Activated T-cell treated with anti-CD3 and anti-CD28 coated beads, Interleukin-2, amount 50 U/mL, for 24 hours (primary cell): ENCODE measurements at regions not wholly inside any gene's neighbourhood (a gene's known extent, or its start where the extent isn't known, plus 50 kb on each side); places are given as distances from the start of the nearest gene placed in this dataset.
"Not testable (repeated sequence)": the region's sequence is repeated elsewhere in the genome, so short reads cannot be mapped to it uniquely, and the experiment has no call there.

Experiments used
- DNase-seq: peaks from one replicate; pipeline ENCODE4 v3.0.0-alpha.2; 2020
- H3K27ac Mint-ChIP-seq: 2 replicates; pipeline ENCODE4 v1.8.0; 2020; ENCODE audit warnings: mild to moderate bottlenecking, mixed read lengths
- H3K27me3 Mint-ChIP-seq: 2 replicates; pipeline ENCODE4 v1.8.0; 2020; ENCODE audit warnings: mixed read lengths
- H3K36me3 Mint-ChIP-seq: 2 replicates; pipeline ENCODE4 v1.8.0; 2020; ENCODE audit warnings: low read depth, mixed read lengths
- H3K4me1 Mint-ChIP-seq: 2 replicates; pipeline ENCODE4 v1.8.0; 2020; ENCODE audit warnings: low read depth, mixed read lengths
- H3K4me3 Mint-ChIP-seq: 2 replicates; pipeline ENCODE4 v1.8.0; 2020; ENCODE audit warnings: mild to moderate bottlenecking, moderate library complexity, mixed read lengths
- H3K9me3 Mint-ChIP-seq: 2 replicates; pipeline ENCODE4 v1.8.0; 2020; ENCODE audit warnings: mixed read lengths

DNA sequence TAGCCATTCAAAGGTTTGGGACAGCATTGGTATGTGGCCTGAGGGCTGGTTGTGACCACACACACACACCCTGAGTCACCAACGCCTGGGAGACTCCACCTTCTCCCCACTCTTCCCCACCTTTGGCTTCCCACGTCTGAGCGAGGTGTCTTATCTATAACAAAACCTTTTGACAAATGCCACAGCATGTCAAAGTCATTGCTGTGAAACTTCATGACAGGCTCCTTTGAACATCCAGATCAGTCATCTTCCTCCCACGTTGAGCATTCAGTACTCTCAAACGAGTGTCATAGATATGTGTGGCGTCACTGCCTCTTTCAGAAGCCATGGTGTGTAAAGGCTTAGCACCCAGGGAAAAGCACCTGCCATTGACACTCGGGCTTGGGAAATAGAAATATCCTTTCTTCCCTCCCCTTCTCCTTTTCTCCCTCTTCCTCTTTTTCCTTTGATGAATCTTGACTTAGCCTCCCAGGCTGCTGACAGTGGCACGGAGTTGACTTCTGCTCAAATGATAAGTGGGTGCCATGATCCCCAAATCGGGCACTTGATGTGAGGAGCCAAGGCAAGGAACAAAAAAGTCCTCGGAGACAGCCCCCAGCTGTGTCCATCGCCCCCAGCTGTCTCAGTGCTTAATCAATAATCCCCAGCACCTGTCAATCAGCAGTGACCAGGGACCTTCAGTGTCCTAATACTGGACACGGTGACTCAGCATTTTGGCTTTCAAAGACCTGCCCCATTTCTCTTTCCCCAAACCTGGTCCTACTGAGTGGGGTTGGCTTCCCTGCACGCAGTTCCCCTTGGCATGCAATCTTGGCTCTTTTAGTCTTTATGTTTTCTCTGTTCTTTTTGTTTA is 114.8 kb downstream of the FGF18 start:
- H3K4me1 Mint-ChIP-seq = peaks cover 7% of the 10 kb centered on the region

DNA sequence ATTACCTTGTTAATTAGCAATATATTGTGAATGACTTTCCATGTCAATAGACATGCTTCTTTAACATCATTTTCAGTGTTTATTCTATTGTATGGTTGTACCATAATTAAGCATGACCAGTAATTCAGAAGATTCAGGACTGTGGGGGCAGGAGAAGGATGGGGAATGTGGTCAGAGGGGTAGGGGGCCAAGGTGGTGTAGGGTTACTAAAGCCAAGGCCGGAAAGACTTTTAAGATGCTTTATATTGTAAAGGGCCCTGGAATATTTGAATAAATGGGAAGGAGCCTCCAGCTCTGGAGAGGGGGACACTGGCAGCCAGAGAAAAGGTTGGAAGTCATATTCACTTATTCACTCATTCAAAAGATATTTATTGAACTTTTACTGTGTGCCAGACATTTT is 115.7 kb downstream of the FGF18 start:
- DNase-seq = no peak
- Mint-ChIP-seq H3K9me3 (no peaks in the 10 kb centered on the region), H3K36me3 (no peaks in the 10 kb centered on the region), H3K27me3 (peaks cover 41% of the 10 kb centered on the region), H3K4me3 (no peak overlapping the region), H3K4me1 (peaks cover 7% of the 10 kb centered on the region), H3K27ac (no peak overlapping the region)

More for the DNA sequence above, 114.8 kb downstream of the FGF18 start:
- H3K27me3 Mint-ChIP-seq = peaks cover 36% of the 10 kb centered on the region
- no peak overlapping the region for H3K4me3 Mint-ChIP-seq
- H3K9me3 Mint-ChIP-seq = no peaks in the 10 kb centered on the region
- no peak overlapping the region for H3K27ac Mint-ChIP-seq
- DNase-seq = no peak
- H3K36me3 Mint-ChIP-seq = no peaks in the 10 kb centered on the region

DNA sequence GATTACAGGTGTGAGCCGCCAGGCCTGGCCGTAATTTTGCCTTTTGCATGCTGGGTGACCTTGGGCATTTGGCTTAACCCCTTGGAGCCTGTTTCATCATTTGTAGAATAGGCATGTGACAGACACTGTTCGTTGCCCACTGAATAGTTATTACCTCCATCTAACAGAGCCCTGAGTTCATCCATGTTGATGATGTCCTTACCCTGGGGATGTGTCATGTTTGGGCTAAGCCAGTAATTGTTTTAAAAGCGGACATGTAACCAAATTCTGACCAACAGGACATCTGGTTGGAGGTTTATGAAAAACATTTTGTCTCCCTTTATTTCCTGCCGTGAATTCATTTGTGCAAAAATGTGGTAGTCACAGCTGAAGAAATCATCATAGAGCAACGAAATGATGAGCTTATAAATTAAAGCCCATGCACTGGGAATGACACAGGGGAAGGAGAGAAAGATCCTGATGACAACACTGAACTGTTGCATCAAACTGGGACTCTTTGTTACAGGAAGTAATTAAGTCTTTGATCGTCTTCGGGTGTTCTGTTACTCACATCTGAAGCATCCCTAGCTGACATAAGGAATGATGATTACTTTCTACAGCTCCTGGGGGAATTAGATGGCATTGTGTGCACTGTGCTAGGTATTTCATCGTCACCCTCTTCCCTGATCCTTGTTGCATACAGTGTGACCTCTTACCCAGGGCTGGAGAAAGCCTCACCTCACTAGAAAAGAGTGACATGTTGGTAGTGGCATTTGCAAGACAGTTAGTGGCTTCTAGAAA is 117.8 kb downstream of the FGF18 start:
- Mint-ChIP-seq H3K36me3 (no peaks in the 10 kb centered on the region), H3K27ac (no peak overlapping the region), H3K4me3 (no peak overlapping the region), H3K4me1 (peaks cover 7% of the 10 kb centered on the region), H3K9me3 (no peaks in the 10 kb centered on the region), H3K27me3 (peaks cover 46% of the 10 kb centered on the region)
- DNase-seq = no peak

DNA sequence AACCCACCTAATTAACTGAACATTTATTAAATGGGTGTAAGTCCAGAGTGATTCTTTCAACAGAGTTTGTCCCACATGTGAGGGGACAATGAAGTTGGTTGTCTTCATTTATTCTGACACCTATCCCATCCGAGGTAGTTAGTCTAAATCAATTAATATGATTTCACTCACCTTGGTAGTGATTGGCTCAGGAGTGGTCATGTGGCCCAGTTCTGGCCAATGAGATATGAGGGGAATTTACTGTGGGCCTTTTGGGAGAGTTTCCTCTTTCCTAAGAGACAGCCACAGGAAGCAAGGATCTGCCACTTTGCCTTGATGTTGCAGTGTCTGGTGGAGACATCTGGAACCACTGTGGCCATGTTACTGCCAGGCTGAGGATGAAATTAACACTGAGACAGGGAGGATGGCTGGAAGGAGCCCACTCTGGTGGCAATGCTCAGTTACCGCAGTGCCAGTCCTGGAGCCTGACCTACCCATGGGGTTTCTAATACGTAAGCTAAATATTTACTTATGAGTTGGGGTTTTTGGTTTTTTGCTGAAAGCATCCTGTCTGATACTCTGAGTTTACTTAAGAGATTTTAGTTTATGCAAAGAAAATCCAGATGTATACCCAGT is 118.6 kb downstream of the FGF18 start:
- DNase-seq = no peak
- Mint-ChIP-seq H3K27me3 (peaks cover 47% of the 10 kb centered on the region), H3K4me1 (peaks cover 7% of the 10 kb centered on the region), H3K4me3 (no peak overlapping the region), H3K27ac (no peak overlapping the region), H3K36me3 (no peaks in the 10 kb centered on the region), H3K9me3 (no peaks in the 10 kb centered on the region)

DNA sequence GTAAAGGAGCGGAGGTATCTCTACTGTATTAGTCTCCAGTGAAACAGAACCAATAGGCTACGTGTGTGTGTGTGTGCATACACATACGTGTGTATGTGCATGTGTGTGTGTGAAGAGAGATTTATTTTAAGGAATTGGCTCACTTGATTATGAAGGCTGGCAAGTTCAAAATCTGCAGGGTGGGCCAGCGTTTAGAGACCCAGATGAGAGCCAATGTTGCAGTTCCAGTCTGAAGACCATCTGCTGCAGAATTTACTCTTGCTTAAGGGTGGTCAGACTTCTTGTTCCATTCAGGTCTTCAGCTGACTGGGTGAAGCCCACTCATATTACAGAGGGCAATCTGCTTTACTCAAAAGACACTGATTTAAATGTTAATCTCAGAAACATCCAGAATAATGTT is 119.2 kb downstream of the FGF18 start:
- Mint-ChIP-seq H3K27ac (no peak overlapping the region), H3K4me1 (peaks cover 7% of the 10 kb centered on the region), H3K36me3 (no peaks in the 10 kb centered on the region), H3K9me3 (no peaks in the 10 kb centered on the region), H3K4me3 (no peak overlapping the region), H3K27me3 (peaks cover 47% of the 10 kb centered on the region)
- no peak for DNase-seq

DNA sequence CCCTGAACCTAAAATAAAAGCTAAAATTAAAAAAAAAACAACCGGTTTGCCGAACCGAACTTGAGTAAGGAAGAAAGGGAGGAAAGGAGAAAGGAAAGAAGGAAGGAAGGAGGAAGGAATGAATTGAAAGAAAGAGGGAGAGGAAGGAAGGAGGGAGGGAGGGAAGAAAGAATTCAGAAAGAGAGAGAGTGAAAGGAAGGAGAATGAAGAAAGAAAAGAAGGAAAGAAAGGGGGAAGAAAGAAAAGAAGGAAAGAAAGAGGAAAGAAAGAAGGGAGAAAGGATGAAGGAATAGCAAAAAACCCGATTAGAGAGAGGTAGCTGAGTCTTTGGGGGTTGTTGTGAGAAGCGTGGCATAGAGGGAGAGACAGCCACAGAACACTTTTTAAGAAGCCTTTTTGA is 121.4 kb downstream of the FGF18 start:
- Mint-ChIP-seq H3K27me3 (peaks cover 44% of the 10 kb centered on the region), H3K9me3 (no peaks in the 10 kb centered on the region), H3K27ac (no peak overlapping the region), H3K36me3 (no peaks in the 10 kb centered on the region), H3K4me3 (no peak overlapping the region), H3K4me1 (no peaks in the 10 kb centered on the region)
- no peak for DNase-seq

DNA sequence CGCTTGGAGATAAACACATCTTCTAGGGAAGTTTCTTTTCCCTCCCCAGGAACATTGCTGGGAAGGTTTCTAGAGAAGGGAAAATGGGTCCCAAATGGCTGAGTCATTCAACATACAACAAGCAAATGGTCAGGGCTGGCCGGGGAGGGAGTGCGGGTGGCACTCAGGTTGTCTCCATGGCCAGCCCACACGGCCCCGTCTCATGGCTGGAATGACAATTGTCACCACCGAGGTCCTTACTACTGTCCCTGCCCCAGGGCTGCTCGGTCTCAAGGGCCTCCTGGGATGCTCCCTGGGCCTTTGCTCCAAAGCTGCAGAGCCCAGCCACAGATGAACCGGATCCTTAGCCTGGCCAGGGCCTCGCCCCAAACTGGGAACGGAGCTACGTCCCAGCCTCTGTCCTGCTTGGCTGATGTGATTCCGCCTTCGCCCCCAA is 121.9 kb downstream of the FGF18 start:
- Mint-ChIP-seq H3K27me3 (peaks cover 39% of the 10 kb centered on the region), H3K4me1 (no peaks in the 10 kb centered on the region), H3K36me3 (no peaks in the 10 kb centered on the region), H3K4me3 (no peak overlapping the region), H3K9me3 (no peaks in the 10 kb centered on the region), H3K27ac (no peak overlapping the region)
- no peak for DNase-seq

DNA sequence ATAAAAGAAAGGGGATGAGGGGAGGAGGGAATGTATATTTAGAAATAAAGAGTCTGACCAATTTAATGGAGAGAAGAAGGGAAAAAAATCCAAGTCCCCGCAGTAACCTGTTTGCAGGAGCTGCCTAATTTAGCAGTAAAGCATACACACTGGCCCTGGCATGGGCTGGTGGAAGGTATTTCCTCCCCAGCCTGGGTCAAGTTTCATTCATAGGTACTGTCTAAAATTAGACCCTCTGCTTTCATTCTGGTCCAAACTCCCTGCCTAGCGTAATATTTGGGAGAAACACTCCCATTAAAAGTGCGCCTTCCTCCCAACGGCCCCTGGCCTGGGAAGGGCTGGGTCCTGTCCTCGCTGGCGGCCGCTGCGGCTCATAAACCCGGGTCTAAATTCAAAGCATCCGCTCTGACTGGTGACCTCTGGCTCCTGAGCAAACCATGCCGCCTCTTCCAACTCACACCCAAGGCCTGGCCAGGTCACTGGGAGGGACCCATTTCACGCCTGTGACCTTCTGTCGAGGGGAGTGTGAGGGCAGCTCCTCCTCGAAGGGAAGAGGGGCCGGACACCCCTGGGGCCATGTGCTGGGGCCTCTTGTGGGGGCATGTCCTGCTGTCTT is 123.2 kb downstream of the FGF18 start:
- peaks cover 26% of the 10 kb centered on the region for H3K27me3 Mint-ChIP-seq
- H3K9me3 Mint-ChIP-seq = no peaks in the 10 kb centered on the region

DNA sequence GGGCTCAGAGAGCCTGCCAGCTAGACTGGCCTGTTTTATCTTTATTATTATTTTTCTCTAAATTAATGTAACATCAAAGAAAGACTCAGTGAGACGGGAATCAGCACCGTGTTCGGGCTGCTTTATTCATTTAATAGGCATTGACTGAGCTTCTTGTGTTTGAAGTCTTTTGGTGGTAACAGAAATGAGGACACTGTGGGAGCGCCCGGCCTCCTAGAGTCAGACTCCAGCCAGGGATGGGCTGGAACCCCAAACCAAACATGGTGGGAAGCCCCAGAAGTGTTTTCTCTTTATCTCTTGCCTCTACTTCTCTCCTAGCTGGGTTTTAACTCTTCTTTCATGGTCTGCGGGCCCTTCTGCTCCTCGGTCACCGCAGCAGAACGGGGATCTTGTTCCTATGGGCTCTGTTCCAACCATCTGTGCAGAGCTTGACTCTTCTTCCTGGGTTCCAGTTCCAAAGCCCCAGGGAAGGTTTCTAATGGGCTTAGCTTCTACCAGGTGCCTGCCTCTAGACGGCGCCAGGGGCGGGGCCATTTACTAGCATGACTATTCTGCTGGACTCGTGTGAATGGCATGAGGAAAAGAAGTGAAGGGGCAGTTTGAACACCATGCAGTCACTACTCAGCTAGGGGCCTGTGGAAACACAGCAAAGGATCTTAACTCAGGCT is 123.8 kb downstream of the FGF18 start:
- no peak for DNase-seq
- no peak overlapping the region for H3K4me3 Mint-ChIP-seq
- H3K27me3 Mint-ChIP-seq = peaks cover 26% of the 10 kb centered on the region
- H3K4me1 Mint-ChIP-seq = no peaks in the 10 kb centered on the region
- H3K9me3 Mint-ChIP-seq = no peaks in the 10 kb centered on the region
- H3K27ac Mint-ChIP-seq = no peak overlapping the region
- no peaks in the 10 kb centered on the region for H3K36me3 Mint-ChIP-seq

More for the DNA sequence above, 123.2 kb downstream of the FGF18 start:
- Mint-ChIP-seq H3K4me3 (no peak overlapping the region), H3K27ac (no peak overlapping the region), H3K4me1 (no peaks in the 10 kb centered on the region), H3K36me3 (no peaks in the 10 kb centered on the region)
- DNase-seq = no peak

DNA sequence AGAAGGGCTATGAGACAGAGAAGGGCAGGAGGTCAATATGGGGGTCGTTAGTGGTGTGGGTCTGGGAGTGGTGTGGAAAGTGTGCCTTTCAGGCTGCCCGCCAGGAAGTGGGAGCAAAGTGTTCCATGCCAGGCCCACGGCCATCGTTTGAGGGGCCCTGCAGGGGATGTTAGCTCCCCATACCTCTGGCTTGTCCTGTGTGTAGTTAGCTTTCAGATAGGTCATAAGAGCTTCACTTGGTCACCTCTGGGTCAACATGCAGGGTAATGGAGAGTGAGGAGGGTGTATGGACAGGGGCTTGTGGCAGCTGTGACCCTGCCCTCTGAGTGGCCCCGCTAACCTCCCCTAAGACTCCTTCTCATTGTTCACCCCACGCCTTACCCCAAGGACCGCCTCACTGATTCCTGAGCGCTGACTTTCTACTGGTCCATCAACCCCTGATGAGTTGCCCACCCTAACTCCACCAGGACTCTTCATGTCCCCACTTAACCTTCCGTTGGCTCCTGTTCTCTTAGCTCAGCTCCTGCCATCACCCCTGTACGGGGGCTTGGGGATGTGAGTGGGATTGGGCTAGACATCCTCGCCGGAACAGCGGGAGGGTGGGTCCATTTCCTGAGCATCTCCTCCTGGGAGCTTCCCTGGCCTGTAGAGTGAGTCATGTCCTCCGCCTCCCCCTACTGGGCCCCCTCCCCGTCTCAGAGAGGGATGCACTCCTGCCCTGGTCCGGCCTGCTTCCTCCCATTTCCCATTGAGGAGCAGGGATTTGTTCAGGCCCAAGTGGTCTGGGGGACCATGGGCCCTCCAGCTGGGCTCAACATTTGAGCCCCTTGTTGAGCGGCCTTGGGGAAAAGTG is 125.7 kb downstream of the FGF18 start:
- DNase-seq = no peak
- Mint-ChIP-seq H3K9me3 (no peaks in the 10 kb centered on the region), H3K27ac (no peak overlapping the region), H3K36me3 (no peaks in the 10 kb centered on the region), H3K27me3 (peaks cover 22% of the 10 kb centered on the region), H3K4me3 (no peak overlapping the region), H3K4me1 (no peaks in the 10 kb centered on the region)

DNA sequence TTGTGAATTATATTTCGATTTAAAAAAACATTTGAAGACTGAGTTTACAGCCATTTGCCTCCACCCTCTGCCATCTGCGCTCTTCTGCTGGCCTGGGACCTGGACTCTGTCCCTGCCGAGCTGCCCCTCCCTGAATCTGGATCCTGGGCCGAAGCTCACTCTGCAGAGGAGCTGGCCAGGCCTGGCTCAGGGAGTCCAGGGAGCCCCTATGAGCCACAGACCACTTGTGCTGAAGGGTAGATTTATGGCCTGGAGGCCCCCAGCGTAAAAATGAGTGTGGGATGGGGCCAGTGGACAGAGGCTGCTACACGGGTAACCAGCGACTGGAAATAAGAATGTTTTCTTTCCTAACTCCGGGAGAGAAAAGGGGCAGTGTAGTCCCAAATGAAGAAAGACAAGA is 129.8 kb downstream of the FGF18 start:
- H3K4me1 Mint-ChIP-seq = no peaks in the 10 kb centered on the region
- no peak for DNase-seq
- no peaks in the 10 kb centered on the region for H3K9me3 Mint-ChIP-seq
- no peak overlapping the region for H3K4me3 Mint-ChIP-seq
- peaks cover 15% of the 10 kb centered on the region for H3K27me3 Mint-ChIP-seq
- no peaks in the 10 kb centered on the region for H3K36me3 Mint-ChIP-seq
- H3K27ac Mint-ChIP-seq = no peak overlapping the region

DNA sequence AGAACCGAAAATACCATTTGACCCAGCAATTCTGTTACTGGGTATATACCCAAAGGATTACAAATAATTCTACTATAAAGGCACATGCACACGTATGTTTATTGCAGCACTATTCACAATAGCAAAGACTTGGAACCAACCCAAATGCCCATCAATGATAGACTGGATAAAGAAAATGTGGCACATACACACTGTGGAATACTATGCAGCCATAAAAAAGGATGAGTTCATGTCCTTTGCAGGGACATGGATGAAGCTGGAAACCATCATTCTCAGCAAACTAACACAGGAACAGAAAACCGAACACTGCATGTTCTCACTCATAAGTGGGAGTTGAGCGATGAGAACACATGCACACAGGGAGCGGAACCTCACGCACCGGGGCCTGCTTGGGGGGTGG is 134.4 kb downstream of the FGF18 start:
- not testable (repeated sequence) for H3K9me3 Mint-ChIP-seq, H3K4me3 Mint-ChIP-seq, H3K27ac Mint-ChIP-seq, DNase-seq, H3K36me3 Mint-ChIP-seq, H3K4me1 Mint-ChIP-seq
- H3K27me3 Mint-ChIP-seq = peaks cover 13% of the 10 kb centered on the region

DNA sequence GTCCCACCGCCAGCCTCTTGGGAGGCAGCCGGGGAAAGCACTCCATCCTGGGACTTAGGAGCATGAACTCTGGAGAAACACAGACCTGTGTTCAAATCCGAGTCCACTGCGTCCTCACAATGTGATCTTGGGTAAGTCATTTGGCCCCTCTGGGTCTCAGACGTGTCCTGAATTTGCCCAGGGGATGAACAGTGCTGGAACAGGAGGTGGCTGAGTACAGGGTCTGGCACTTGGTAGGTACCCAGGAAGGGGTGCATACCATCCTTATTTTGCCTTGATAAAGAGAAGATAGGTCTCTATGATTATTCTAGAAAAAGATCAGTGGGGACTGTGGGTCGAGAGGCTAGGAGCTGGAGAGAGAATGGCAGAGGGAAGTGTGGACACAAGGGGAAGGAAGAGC is 135.7 kb downstream of the FGF18 start:
- Mint-ChIP-seq H3K36me3 (no peaks in the 10 kb centered on the region), H3K4me3 (no peak overlapping the region), H3K27me3 (peaks cover 13% of the 10 kb centered on the region)

More for the DNA sequence above, 135.7 kb downstream of the FGF18 start:
- Mint-ChIP-seq H3K9me3 (no peaks in the 10 kb centered on the region), H3K27ac (no peak overlapping the region), H3K4me1 (no peaks in the 10 kb centered on the region)
- no peak for DNase-seq
